ENCODE measurements at regions not wholly inside any gene's neighbourhood (a gene's known extent, or its start where the extent isn't known, plus 50 kb on each side); places are given as distances from the start of the nearest gene placed in this dataset.
"Not testable (repeated sequence)": the region's sequence is repeated elsewhere in the genome, so short reads cannot be mapped to it uniquely, and the experiment has no call there.

- DNase-seq: no peak
Measured at GRCh38 chr6:21334651-21335050, 258.9 kb upstream of the SOX4 start.

- DNase-seq: no peak
Measured at GRCh38 chr6:21335591-21335990, 258.0 kb upstream of the SOX4 start.

DNA sequence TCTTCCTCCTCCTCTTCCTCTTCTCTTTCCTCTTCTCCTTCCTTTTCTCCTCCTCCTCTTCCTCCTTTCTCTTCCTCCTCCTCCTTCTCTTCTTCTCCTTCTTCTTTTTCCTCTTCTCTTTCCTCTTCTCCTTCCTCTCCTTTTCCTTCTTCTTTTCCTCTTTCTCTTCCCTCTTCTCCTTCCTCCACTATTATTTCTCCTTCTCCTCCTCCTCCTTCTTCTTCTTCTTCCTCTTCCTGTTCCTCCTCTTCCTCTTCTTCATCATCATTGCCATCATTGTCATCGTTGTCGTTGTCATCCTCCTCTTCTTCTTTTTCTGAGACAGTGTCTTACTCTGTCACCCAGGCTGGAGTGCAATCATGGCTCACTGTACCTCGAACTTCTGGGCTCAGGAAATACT is 256.3 kb upstream of the SOX4 start:
- DNase-seq: no peak

GRCh38 chr6:21340573-21340972 is 253.0 kb upstream of the SOX4 start:
- no peak for DNase-seq

GRCh38 chr6:21341910-21342309 is 251.6 kb upstream of the SOX4 start:
- no peak for DNase-seq

- DNase-seq: no peak
Measured at GRCh38 chr6:21342501-21342900, 251.1 kb upstream of the SOX4 start.

DNA sequence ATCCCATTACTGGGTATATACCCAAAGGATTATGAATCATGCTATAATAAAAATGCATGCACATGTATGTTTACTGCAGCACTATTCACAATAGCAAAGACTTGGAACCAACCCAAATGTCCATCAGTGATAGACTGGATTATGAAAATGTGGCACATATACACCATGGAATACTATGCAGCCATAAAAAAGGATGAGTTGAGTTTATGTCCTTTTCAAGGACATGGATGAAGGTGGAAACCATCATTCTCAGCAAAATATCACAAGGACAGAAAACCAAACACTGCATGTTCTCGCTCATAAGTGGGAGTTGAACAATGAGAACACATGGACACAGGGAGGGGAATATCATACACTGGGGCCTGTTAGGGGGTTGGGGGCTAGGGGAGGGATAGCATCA is 247.8 kb upstream of the SOX4 start:
- DNase-seq: not testable (repeated sequence)

- no peak for DNase-seq
Measured at GRCh38 chr6:21348146-21348503, 245.4 kb upstream of the SOX4 start.

DNA sequence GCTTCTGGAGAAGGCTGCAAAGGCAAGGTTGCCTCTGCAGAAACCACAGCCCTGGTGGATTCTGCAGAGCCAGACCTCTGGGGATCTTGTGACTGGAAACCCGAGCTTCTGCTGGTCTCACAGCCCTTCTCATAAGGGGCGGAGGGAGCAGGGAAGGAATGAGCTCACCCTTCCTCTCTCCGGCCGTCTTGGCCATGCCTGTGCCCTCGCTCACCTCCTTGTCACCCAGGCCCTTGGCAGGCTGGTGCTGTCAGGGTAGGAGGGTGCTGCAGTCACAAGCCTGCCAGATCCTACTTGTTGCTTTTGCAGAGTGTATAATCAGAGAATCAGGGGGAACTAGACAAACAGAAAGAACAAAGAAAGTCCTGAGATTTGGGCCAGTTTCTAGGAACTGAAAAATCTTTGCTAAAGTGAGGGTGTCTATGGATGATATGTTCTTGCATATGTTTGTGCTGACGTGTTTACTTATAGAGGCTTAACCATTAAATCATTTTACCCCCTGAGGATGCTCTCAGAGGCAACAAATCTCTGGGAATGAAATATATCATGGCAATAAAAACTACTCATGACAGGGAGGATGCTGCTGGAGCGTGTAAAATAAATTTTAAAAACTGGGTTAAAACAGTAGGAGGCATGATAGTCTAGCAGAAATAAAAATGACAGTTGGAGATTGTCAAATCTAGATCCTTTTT is 244.9 kb upstream of the SOX4 start:
- DNase-seq: no peak

DNA sequence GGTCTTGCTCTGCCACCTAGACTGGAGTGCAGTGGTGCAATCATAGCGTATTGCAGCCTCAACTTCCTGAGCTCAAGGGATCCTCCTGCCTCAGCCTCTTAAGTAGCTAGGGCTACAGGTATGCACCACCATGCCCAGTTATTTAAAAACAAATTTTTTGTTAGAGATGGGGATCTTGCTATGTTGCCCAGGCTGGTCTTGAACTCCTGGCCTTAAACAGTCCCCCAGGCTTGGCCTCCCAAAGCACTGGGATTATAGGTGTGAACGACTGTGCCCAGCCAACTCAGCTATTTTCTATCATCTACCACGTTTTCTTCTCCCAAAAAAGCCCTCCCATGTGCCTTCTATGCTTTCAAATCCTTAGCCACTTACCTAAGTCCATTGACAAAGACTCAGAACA is 243.7 kb upstream of the SOX4 start:
- no peak for DNase-seq

- no peak for DNase-seq
Measured at GRCh38 chr6:21350926-21351325, 242.6 kb upstream of the SOX4 start.

GRCh38 chr6:21352131-21352530 is 241.4 kb upstream of the SOX4 start:
- DNase-seq: no peak

DNA sequence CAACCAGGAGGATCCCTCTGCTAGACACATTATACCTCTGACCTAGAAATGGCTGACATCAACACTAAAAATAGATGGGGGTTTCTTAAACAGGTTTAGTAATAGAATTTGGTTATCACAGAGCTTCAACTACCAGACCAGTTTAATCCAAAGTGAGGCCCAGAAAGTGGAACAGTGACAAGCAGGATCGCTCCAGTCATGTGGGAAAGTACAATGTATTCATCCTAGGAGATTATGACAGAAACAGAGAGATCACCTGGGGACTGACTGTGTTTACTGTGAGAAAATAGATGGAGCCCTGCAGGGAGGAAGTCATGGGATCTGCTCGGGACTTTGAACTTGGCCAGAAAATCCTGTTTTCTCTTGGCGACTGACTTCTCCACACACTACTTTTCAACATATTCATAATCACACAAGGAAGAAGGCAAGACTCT is 238.7 kb upstream of the SOX4 start:
- no peak for DNase-seq

- DNase-seq: no peak
Measured at GRCh38 chr6:21355638-21356037, 237.9 kb upstream of the SOX4 start.

DNA sequence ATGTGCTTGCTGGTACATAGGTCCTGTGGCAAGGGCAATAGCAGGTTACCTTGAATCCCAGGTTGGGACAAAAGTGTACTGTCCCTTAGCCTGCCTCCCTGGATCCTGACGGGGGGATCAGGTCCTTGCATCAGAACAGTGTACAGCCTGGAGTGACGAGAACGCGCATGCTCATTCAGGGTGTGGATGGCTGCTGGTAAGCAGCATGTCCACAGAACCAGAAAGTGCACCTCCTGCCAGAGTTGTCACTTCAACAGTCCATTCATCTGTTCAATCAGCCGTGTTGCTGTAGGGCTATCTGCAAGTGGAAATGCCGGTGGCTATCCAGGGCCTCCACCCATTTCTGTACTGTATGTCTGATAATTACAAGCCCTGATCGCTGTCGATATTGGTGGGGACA is 236.3 kb upstream of the SOX4 start:
- no peak for DNase-seq

- no peak for DNase-seq
Measured at GRCh38 chr6:21359926-21360325, 233.6 kb upstream of the SOX4 start.

GRCh38 chr6:21360336-21360735 is 233.2 kb upstream of the SOX4 start:
- DNase-seq: no peak

- DNase-seq: no peak
Measured at GRCh38 chr6:21367148-21367547, 226.4 kb upstream of the SOX4 start.

DNA sequence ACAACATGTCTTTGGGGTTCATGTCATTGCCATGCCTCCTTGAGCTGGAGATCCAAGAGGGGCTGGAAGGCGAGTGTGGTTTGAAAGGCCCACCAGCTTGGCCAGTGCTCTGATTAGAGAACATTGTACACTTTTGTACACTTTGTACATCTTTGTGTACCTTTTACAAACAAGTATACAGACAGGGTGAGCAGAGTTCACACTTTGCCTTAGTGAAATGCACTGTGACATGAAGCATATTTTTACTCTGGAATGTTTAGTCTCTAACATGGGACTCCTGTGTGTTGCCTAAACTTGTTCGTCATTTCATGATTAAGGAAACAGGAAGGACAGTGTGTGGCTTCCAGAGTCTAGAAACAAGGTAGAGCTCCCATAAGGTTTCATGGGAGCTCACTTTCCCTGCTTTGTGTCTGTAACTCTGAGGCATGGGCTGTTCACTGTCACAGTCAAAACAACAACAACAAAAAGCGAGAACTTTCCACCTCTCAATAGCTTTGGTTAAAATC is 225.8 kb upstream of the SOX4 start:
- DNase-seq: no peak

DNA sequence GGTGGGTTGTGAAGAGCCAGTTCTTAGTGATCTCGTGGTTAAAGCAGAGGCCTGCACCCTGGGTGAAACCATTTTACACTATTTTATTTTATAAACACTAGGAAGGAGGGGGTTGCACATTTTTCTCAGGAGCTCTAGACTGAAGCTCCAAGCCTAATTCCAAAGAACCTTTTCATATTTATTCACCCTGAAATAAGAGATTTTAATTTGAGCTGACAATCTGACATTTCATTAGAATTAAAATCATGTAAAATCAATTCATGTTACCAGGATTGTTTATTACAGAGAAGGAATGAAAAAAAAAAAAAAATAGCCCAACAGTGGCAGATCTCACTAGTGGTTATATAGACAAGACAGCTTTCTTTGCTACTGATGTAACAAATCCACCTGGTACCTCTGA is 222.5 kb upstream of the SOX4 start:
- DNase-seq: no peak

GRCh38 chr6:21371676-21372171 is 221.8 kb upstream of the SOX4 start:
- DNase-seq: no peak

DNA sequence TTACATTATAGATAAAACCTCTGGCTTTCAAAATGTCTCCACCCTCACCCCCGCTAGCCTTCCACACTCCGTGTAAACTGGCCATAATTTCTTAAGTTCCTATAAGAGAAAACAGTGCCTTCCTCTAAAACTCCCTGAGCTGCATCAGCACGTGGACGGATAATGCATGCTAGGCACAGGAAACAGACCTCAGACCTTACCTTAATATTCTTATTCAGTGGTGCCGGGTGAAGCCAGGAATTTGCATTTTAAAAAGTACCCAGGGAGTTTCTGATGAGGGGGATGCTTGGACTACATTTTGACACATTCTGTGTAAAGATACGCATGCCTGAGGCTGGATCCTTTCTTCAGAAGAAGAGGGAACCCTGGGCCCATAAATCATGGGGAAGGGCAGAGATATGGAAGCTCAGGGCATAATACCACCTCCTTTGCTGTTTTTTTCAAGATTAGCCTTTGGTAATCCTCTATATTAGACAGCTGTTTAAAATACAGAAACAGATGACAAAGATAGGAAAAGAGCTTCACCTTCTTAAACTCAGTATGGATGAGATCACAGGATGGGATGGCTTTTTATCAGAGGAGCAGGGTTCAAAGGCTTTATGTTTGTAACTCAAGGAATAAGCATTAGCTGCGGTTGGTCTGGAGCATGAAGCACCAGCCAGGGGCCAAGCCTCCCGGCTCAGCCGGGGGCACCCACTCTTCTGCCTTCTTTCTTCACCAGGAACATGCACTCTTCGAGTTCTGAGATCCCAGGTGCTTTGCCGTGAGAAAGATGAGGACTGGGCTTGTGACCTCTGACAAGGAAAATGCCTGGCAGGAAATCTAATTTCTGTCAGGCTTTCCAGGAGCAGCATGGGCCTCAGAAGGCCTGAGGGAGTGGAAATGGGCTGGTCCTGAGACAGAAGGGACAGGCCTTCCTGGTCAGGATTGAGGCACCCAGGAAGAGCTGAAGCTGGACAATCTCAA is 218.1 kb upstream of the SOX4 start:
- DNase-seq: no peak

GRCh38 chr6:21377356-21377755 is 216.2 kb upstream of the SOX4 start:
- no peak for DNase-seq
